GM21381 (cell line): ENCODE measurements at regions not wholly inside any gene's neighbourhood (a gene's known extent, or its start where the extent isn't known, plus 50 kb on each side); places are given as distances from the start of the nearest gene placed in this dataset.
"Not testable (repeated sequence)": the region's sequence is repeated elsewhere in the genome, so short reads cannot be mapped to it uniquely, and the experiment has no call there.

Source experiments
- ATAC-seq: cut with Tn5 transposase; IDR thresholded peaks from one replicate; pipeline ENCODE4 v1.9.1; 2021; ENCODE audit warnings: mild to moderate bottlenecking, moderate library complexity; ENCODE audit not compliant: unreplicated experiment

- no peak for ATAC-seq
Observed at GRCh38 chr10:78465431-78465830, 431.8 kb downstream of the RPS24 start.

GRCh38 chr10:78467496-78468106 lies 433.9 kb downstream of the RPS24 start:
- ATAC-seq, result no peak

GRCh38 chr10:78468731-78469130 lies 435.1 kb downstream of the RPS24 start:
- not testable (repeated sequence) for ATAC-seq

GRCh38 chr10:78470267-78471103 lies 436.8 kb downstream of the RPS24 start:
- no peak for ATAC-seq

GRCh38 chr10:78471326-78471722 lies 437.7 kb downstream of the RPS24 start:
- no peak for ATAC-seq

- ATAC-seq, result no peak
Observed at GRCh38 chr10:78471723-78472550, 438.3 kb downstream of the RPS24 start.

GRCh38 chr10:78472551-78472890 lies 438.9 kb downstream of the RPS24 start:
- no peak for ATAC-seq

GRCh38 chr10:78473006-78473405 lies 439.3 kb downstream of the RPS24 start:
- ATAC-seq, result no peak

- no peak for ATAC-seq
Observed at GRCh38 chr10:78474743-78475142, 441.1 kb downstream of the RPS24 start.

- ATAC-seq, result no peak
Observed at GRCh38 chr10:78475437-78475836, 441.8 kb downstream of the RPS24 start.

GRCh38 chr10:78476156-78476555 lies 442.5 kb downstream of the RPS24 start:
- ATAC-seq, result no peak

GRCh38 chr10:78476844-78477243 lies 443.2 kb downstream of the RPS24 start:
- no peak for ATAC-seq

GRCh38 chr10:78478919-78479318 lies 445.3 kb downstream of the RPS24 start:
- no peak for ATAC-seq

GRCh38 chr10:78479467-78479866 lies 445.8 kb downstream of the RPS24 start:
- ATAC-seq, result no peak

- no peak for ATAC-seq
Observed at GRCh38 chr10:78481842-78482241, 448.2 kb downstream of the RPS24 start.

GRCh38 chr10:78483641-78484040 lies 450.0 kb downstream of the RPS24 start:
- no peak for ATAC-seq

GRCh38 chr10:78489034-78489433 lies 455.4 kb downstream of the RPS24 start:
- ATAC-seq, result no peak

- ATAC-seq, result no peak
Observed at GRCh38 chr10:78491812-78492211, 458.1 kb downstream of the RPS24 start.

- no peak for ATAC-seq
Observed at GRCh38 chr10:78492424-78492823, 458.8 kb downstream of the RPS24 start.

- ATAC-seq, result no peak
Observed at GRCh38 chr10:78494179-78494578, 460.5 kb downstream of the RPS24 start.

GRCh38 chr10:78502210-78502936 lies 468.7 kb downstream of the RPS24 start:
- ATAC-seq, result no peak
